ENCODE measurements at regions not wholly inside any gene's neighbourhood (a gene's known extent, or its start where the extent isn't known, plus 50 kb on each side); places are given as distances from the start of the nearest gene placed in this dataset.
"Not testable (repeated sequence)": the region's sequence is repeated elsewhere in the genome, so short reads cannot be mapped to it uniquely, and the experiment has no call there.

DNA sequence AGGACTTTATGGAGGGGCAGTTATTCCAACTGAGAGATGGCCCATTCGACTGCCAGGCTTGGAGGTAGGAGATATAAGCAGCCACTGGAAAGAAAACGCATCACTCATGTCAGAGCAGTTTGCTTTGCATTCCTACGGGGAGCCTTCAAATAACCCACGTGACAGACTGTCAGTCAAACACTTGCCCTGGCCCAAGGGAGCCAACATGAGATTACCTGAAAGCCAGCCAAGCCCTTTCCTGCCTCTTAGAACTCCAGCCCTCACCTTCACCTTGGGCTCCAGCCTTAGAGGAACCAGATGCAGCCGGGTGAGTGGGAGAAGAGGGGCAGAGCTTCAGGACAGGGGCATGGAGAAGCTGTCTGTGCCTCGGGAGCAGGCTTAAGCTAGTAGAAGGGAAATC lies 95.3 kb upstream of the CXCL13 start:
- no peaks in the 10 kb centered on the region for H3K4me1 Mint-ChIP-seq (ENCODE audit: low read depth)
- DNase-seq (ENCODE audit: low spot score), result no peak
- no peaks in the 10 kb centered on the region for H3K9me3 Mint-ChIP-seq
- no peak overlapping the region for H3K4me3 Mint-ChIP-seq (ENCODE audit: low read depth)
- no peak overlapping the region for H3K27ac Mint-ChIP-seq
- intact Hi-C loops (cut with micrococcal nuclease), result no loop called here
- peaks cover under 1% of the 10 kb centered on the region for H3K27me3 Mint-ChIP-seq (ENCODE audit: low read depth)
- no peaks in the 10 kb centered on the region for H3K36me3 Mint-ChIP-seq (ENCODE audit: low read depth)

DNA sequence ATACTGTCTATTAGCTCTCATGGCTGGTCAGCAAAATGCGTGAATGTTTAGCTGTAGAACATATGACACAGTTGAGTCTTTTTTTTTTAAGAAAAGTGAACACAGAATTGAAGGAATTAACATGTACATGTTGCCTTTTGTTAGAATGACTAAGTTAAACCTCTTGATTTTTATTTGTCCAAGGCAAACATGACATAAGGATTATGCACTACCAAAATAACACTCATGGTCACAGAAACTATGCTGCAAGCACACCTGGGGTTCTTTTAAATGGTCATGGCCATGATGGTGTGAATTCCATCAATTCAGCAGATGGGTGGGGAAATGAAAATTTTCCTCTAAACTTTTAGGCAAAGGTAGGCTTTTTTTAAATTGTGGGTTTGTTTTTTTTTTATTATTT lies 80.1 kb upstream of the CXCL13 start:
- H3K36me3 Mint-ChIP-seq (ENCODE audit: low read depth), result no peaks in the 10 kb centered on the region
- DNase-seq (ENCODE audit: low spot score), result no peak
- H3K9me3 Mint-ChIP-seq, result peaks cover 7% of the 10 kb centered on the region
- peaks cover 5% of the 10 kb centered on the region for H3K4me1 Mint-ChIP-seq (ENCODE audit: low read depth)
- H3K4me3 Mint-ChIP-seq (ENCODE audit: low read depth), result no peak overlapping the region
- intact Hi-C loops (cut with micrococcal nuclease), result no loop called here
- peaks cover 10% of the 10 kb centered on the region for H3K27me3 Mint-ChIP-seq (ENCODE audit: low read depth)
- no peak overlapping the region for H3K27ac Mint-ChIP-seq

DNA sequence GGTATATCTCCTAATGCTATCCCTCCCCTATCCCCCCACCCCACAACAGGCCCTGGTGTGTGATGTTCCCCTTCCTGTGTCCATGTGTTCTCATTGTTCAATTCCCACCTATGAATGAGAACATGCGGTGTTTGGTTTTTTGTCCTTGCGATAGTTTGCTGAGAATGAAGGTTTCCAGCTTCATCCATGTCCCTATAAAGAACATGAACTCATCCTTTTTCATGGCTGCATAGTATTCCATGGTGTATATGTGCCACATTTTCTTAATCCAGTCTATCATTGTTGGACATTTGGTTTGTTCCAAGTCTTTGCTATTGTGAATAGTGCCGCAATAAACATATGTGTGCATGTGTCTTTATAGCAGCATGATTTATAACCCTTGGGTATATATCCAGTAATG lies 77.7 kb upstream of the CXCL13 start:
- DNase-seq (ENCODE audit: low spot score); H3K27ac Mint-ChIP-seq; H3K4me1 Mint-ChIP-seq (ENCODE audit: low read depth); H3K9me3 Mint-ChIP-seq; intact Hi-C loops (cut with micrococcal nuclease); H3K36me3 Mint-ChIP-seq (ENCODE audit: low read depth); H3K27me3 Mint-ChIP-seq (ENCODE audit: low read depth); H3K4me3 Mint-ChIP-seq (ENCODE audit: low read depth): not testable (repeated sequence)

DNA sequence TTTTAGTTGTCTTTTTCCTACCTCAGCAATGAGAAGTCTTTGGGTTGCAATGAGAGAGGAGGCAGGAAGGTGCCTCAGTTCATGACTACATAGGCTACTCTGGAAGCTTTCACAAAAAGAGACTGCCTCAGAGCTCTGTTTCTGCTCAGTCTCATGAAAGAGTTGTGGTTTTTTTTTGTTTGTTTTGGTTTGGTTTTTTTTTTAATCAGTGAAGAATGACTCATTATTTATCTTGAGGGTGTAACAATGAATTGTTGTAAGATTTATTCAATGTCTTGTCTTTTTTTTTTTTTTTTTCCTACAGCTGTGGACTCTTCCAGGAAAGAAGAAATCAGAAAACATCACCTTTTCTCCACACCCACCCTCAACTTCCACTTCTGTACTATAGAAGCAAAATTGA lies 67.5 kb upstream of the CXCL13 start:
- H3K9me3 Mint-ChIP-seq, result peaks cover 24% of the 10 kb centered on the region
- H3K4me3 Mint-ChIP-seq (ENCODE audit: low read depth), result no peak overlapping the region
- no peaks in the 10 kb centered on the region for H3K36me3 Mint-ChIP-seq (ENCODE audit: low read depth)
- H3K27me3 Mint-ChIP-seq (ENCODE audit: low read depth), result peaks cover 12% of the 10 kb centered on the region
- no peak for DNase-seq (ENCODE audit: low spot score)
- intact Hi-C loops (cut with micrococcal nuclease), result loop anchor here (1.0 to 5.0 kb wide), 3 partner anchors 49 to 71 kb away; no protein-coding TSS in a partner anchor
- peak overlapping the region; percentile 61 for H3K27ac Mint-ChIP-seq
- H3K4me1 Mint-ChIP-seq (ENCODE audit: low read depth), result peaks cover 28% of the 10 kb centered on the region

DNA sequence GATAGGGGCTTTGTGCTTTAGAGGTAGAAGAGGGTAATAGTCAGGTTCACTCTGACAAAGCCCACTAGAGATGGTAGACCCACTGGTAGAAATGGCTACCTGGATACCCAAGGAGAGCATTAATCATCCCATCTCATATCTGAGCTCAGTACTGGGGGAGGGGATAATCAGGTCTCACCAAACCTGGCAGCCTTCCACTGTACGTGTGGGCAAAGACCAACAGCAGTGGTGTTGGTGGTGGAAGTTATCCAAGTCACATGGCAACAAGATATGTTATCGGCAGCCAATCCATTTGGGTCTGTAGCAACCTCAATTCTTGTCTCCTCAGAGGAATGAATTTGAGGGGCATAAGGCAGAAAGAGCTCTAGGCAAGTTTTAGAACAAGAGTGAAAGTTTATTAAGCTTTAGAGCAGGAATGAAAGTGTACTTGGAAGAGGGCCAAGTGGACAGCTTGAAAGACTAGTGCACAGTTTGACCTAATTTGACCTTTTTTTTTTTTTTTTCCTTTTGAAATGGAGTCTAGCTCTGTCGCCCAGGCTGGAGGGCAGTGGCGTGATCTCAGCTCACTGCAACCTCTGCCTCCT lies 67.0 kb upstream of the CXCL13 start:
- peaks cover 28% of the 10 kb centered on the region for H3K4me1 Mint-ChIP-seq (ENCODE audit: low read depth)
- no peak for DNase-seq (ENCODE audit: low spot score)
- peaks cover 14% of the 10 kb centered on the region for H3K27me3 Mint-ChIP-seq (ENCODE audit: low read depth)
- H3K4me3 Mint-ChIP-seq (ENCODE audit: low read depth), result no peak overlapping the region
- intact Hi-C loops (cut with micrococcal nuclease), result loop anchor here (1.0 to 5.0 kb wide), 3 partner anchors 49 to 71 kb away; no protein-coding TSS in a partner anchor
- no peak overlapping the region for H3K27ac Mint-ChIP-seq
- H3K36me3 Mint-ChIP-seq (ENCODE audit: low read depth), result no peaks in the 10 kb centered on the region
- peaks cover 26% of the 10 kb centered on the region for H3K9me3 Mint-ChIP-seq

Measured in activated T-helper 2 cell treated with anti-CD3 and anti-CD28 coated beads, Interferon-gamma antibody, Interleukin-2, Interleukin-4, amounts not matched to agents 10 μg/mL and 5 μg/mL and 100 μg/mL, durations not matched to agents 14 hours and 24 hours and 36 hours (primary cell).